ENCODE measurements at regions not wholly inside any gene's neighbourhood (a gene's known extent, or its start where the extent isn't known, plus 50 kb on each side); places are given as distances from the start of the nearest gene placed in this dataset.

- TF ChIP-seq POLR2AphosphoS5 (IDR thresholded peaks at IDR 0.05) (no peak), CTCF (IDR thresholded peaks at IDR 0.05) (no peak), POLR2A (IDR thresholded peaks at IDR 0.05) (no peak)
Observed at GRCh38 chr14:97046967-97047366, 249.8 kb downstream of the VRK1 start.

Measured in breast epithelium (tissue), 3 donors.